H1 (cell line): ENCODE measurements at regions not wholly inside any gene's neighbourhood (a gene's known extent, or its start where the extent isn't known, plus 50 kb on each side); places are given as distances from the start of the nearest gene placed in this dataset.

Experiments
- CTCF ChIA-PET: fragments of 300-600 bp; sonication (Branson Sonifier 250); formaldehyde crosslinking; loops from one replicate; lab custom pipeline; 2021; ENCODE audit not compliant: partially characterized antibody; lab: Charles Lee
- POLR2A ChIA-PET: fragments of 300-600 bp; sonication (Branson Sonifier 250); formaldehyde crosslinking; loops from one replicate; lab custom pipeline; 2021; ENCODE audit warnings: inconsistent platforms; ENCODE audit not compliant: partially characterized antibody; lab: Charles Lee
- DNase-seq, 2 experiments: peaks; one replicate each; pipeline versions ENCODE4 v3.0.0 to v3.0.0-alpha.2; 2010 to 2022; ENCODE audit warnings: low spot score in 2 of 2, low read depth in 1 of 2, mixed read lengths in 1 of 2
- FAIRE-seq: peaks from 2 replicates; lab custom pipeline; 2011; peaks lifted over from hg19 to GRCh38; lab: Jason Lieb, UNC
- H2AFZ ChIP-seq: 2 replicates; pipeline ENCODE4 v1.8.1; 2012; ENCODE audit warnings: low read length, inconsistent platforms
- H2AK5ac ChIP-seq: 2 replicates; pipeline ENCODE4 v1.6.1; 2013; ENCODE audit warnings: low read depth, low read length
- H2BK120ac ChIP-seq: replicated peaks from 2 replicates; pipeline ENCODE3; 2013; ENCODE audit warnings: low read depth, low read length, inconsistent platforms
- H2BK12ac ChIP-seq: 2 replicates; pipeline ENCODE4 v1.6.1; 2013; ENCODE audit warnings: low read depth, low read length
- H2BK15ac ChIP-seq: 2 replicates; pipeline ENCODE4 v1.6.1; 2013; ENCODE audit warnings: low read length
- H2BK20ac ChIP-seq: 2 replicates; pipeline ENCODE4 v1.6.1; 2013; ENCODE audit warnings: low read length
- H2BK5ac ChIP-seq: 2 replicates; pipeline ENCODE4 v1.6.1; 2013; ENCODE audit warnings: low read depth, low read length
- H3K14ac ChIP-seq: 2 replicates; pipeline ENCODE4 v1.6.1; 2013; ENCODE audit warnings: inconsistent platforms; ENCODE audit not compliant: insufficient read length
- H3K18ac ChIP-seq: 2 replicates; pipeline ENCODE4 v1.6.1; 2013; ENCODE audit warnings: low read length; ENCODE audit errors: extremely low read depth
- H3K23ac ChIP-seq: 2 replicates; pipeline ENCODE4 v1.6.1; 2013; ENCODE audit warnings: inconsistent platforms; ENCODE audit not compliant: insufficient read length
- H3K23me2 ChIP-seq: 2 replicates; pipeline ENCODE4 v1.6.1; 2013; ENCODE audit warnings: low read depth, low read length
- H3K27ac ChIP-seq: 2 replicates; pipeline ENCODE4 v1.6.1; 2011; ENCODE audit warnings: low read depth, low read length, inconsistent platforms
- H3K27me3 ChIP-seq, 4 experiments: replicated peaks in 1 of 4; 1 replicate in 1 of 4; 2 replicates in 3 of 4; pipeline versions ENCODE4 v1.6.1 to v1.8.1; 2011 to 2013; ENCODE audit warnings: low read length in 3 of 4, mild to moderate bottlenecking in 3 of 4, inconsistent platforms in 2 of 4, mixed read lengths in 2 of 4, moderate library complexity in 1 of 4; ENCODE audit not compliant: control insufficient read depth in 3 of 4, insufficient read depth in 3 of 4; ENCODE audit errors: extremely low read depth in 1 of 4
- H3K36me3 ChIP-seq, 4 experiments: 2 replicates each; pipeline versions ENCODE4 v1.6.1 to v1.8.1; 2011 to 2013; ENCODE audit warnings: mild to moderate bottlenecking in 4 of 4, low read length in 3 of 4, moderate library complexity in 2 of 4, control low read depth in 1 of 4, inconsistent platforms in 1 of 4; ENCODE audit not compliant: insufficient read depth in 4 of 4, control insufficient read depth in 2 of 4
- H3K4ac ChIP-seq: replicated peaks from 2 replicates; pipeline ENCODE3; 2013; ENCODE audit warnings: low read length, low read depth, mixed read lengths, inconsistent platforms; ENCODE audit not compliant: insufficient read length
- H3K4me1 ChIP-seq, 4 experiments: replicated peaks in 1 of 4; 1 replicate in 1 of 4; 2 replicates in 3 of 4; pipeline versions ENCODE4 v1.6.1 to v1.8.1; 2011 to 2013; ENCODE audit warnings: low read length in 3 of 4, inconsistent platforms in 2 of 4, mixed read lengths in 1 of 4; ENCODE audit not compliant: insufficient read depth in 4 of 4, control insufficient read depth in 3 of 4
- H3K4me2 ChIP-seq, 2 experiments: 2 replicates each; pipeline versions ENCODE4 v1.6.1 to v1.8.1; 2011 to 2013; ENCODE audit warnings: low read depth in 2 of 2, low read length in 2 of 2, control low read depth in 1 of 2, inconsistent platforms in 1 of 2, mild to moderate bottlenecking in 1 of 2; ENCODE audit not compliant: insufficient read depth in 1 of 2
- H3K4me3 ChIP-seq, 4 experiments: fragments of 200-600, 300-600 bp in 1 of 4; sonication (generic), shearing (Covaris generic), sonication (Bioruptor Twin) in 1 of 4; 2 replicates each; pipeline versions ENCODE4 v1.5.1 to v1.8.1; 2011 to 2016; ENCODE audit warnings: low read length in 4 of 4, low read depth in 3 of 4, control low read depth in 2 of 4, inconsistent platforms in 2 of 4, mild to moderate bottlenecking in 2 of 4, mixed read lengths in 1 of 4, moderate library complexity in 1 of 4; ENCODE audit not compliant: insufficient read depth in 2 of 4; ENCODE audit errors: extremely low read depth in 1 of 4
- H3K56ac ChIP-seq: replicated peaks from 2 replicates; pipeline ENCODE3; 2013; ENCODE audit warnings: low read depth, mild to moderate bottlenecking, mixed read lengths, low read length, inconsistent platforms; ENCODE audit not compliant: insufficient read length
- H3K79me1 ChIP-seq: 2 replicates; pipeline ENCODE4 v1.6.1; 2013; ENCODE audit warnings: low read depth, low read length, control low read depth
- H3K79me2 ChIP-seq, 2 experiments: 2 replicates each; pipeline versions ENCODE4 v1.6.1 to v1.8.1; 2012 to 2013; ENCODE audit warnings: low read length in 2 of 2, mild to moderate bottlenecking in 2 of 2, inconsistent platforms in 1 of 2; ENCODE audit not compliant: insufficient read depth in 2 of 2, control insufficient read depth in 1 of 2
- H3K9ac ChIP-seq, 4 experiments: replicated peaks in 1 of 4; 1 replicate in 1 of 4; 2 replicates in 3 of 4; pipeline versions ENCODE4 v1.6.1 to v1.8.1; 2011 to 2013; ENCODE audit warnings: low read depth in 3 of 4, low read length in 3 of 4, control low read depth in 2 of 4, mild to moderate bottlenecking in 2 of 4, moderate library complexity in 2 of 4, inconsistent platforms in 1 of 4; ENCODE audit errors: extremely low read depth in 1 of 4
- H3K9me3 ChIP-seq, 2 experiments: 2 replicates each; pipeline versions ENCODE4 v1.6.1 to v1.8.1; 2012 to 2013; ENCODE audit warnings: mild to moderate bottlenecking in 2 of 2, moderate library complexity in 2 of 2, control low read depth in 1 of 2, inconsistent platforms in 1 of 2, low read depth in 1 of 2, low read length in 1 of 2, mixed read lengths in 1 of 2; ENCODE audit not compliant: insufficient read depth in 2 of 2
- H4K20me1 ChIP-seq, 2 experiments: replicated peaks in 1 of 2; 2 replicates each; pipeline versions ENCODE3 to v1.8.1; 2011 to 2013; ENCODE audit warnings: inconsistent platforms in 2 of 2, low read length in 2 of 2, mild to moderate bottlenecking in 1 of 2; ENCODE audit not compliant: insufficient read depth in 2 of 2, control insufficient read depth in 1 of 2
- H4K5ac ChIP-seq: 2 replicates; pipeline ENCODE4 v1.6.1; 2013; ENCODE audit warnings: low read length, low read depth, mixed read lengths, inconsistent platforms; ENCODE audit not compliant: insufficient read length
- H4K8ac ChIP-seq: 2 replicates; pipeline ENCODE4 v1.8.0; 2013; ENCODE audit warnings: mild to moderate bottlenecking, moderate library complexity, low read length, inconsistent platforms; ENCODE audit not compliant: insufficient read depth; ENCODE audit errors: extremely low read depth
- H4K91ac ChIP-seq: replicated peaks from 2 replicates; pipeline ENCODE3; 2013; ENCODE audit warnings: low read length, mixed read lengths, inconsistent platforms; ENCODE audit not compliant: insufficient read length
- ATF2 ChIP-seq: IDR thresholded peaks from 2 replicates; pipeline ENCODE4 v1.6.1; 2012; ENCODE audit warnings: low read length, inconsistent platforms
- BACH1 ChIP-seq: IDR thresholded peaks from 2 replicates; pipeline ENCODE4 v1.6.1; 2012; ENCODE audit warnings: low read length, improper control_type of control experiment
- CREB1 ChIP-seq: IDR thresholded peaks from 2 replicates; pipeline ENCODE4 v1.6.1; 2012; ENCODE audit warnings: inconsistent platforms
- RFX5 ChIP-seq: IDR thresholded peaks from 2 replicates; pipeline ENCODE4 v1.6.1; 2011; ENCODE audit warnings: low read depth, low read length, improper control_type of control experiment, borderline replicate concordance
- RNF2 ChIP-seq: fragments of 200-900, 300-1000 bp; sonication (generic); IDR thresholded peaks from 2 replicates; pipeline ENCODE4 v1.7.1; 2016; ENCODE audit warnings: borderline replicate concordance, low read depth, mild to moderate bottlenecking, antibody characterized with exemption, low read length; ENCODE audit not compliant: poor library complexity, severe bottlenecking; ENCODE audit errors: missing control alignments
- SP2 ChIP-seq: IDR thresholded peaks from 2 replicates; pipeline ENCODE4 v1.6.1; 2012; ENCODE audit warnings: mild to moderate bottlenecking, low read length, inconsistent platforms
- SP4 ChIP-seq: IDR thresholded peaks from 2 replicates; pipeline ENCODE4 v1.6.1; 2012; ENCODE audit warnings: low read length, inconsistent platforms
- SUZ12 ChIP-seq: fragments of 200-600 bp; sonication (generic); IDR thresholded peaks from 2 replicates; pipeline ENCODE4 v1.6.1; 2012; ENCODE audit warnings: mild to moderate bottlenecking, inconsistent platforms, low read length, moderate library complexity, mixed read lengths
- TEAD4 ChIP-seq: IDR thresholded peaks from 2 replicates; pipeline ENCODE4 v1.6.1; 2012; ENCODE audit warnings: low read depth, low read length, inconsistent platforms, mixed read lengths
- ZNF274 ChIP-seq: IDR thresholded peaks from 2 replicates; pipeline ENCODE4 v1.7.0; 2012; ENCODE audit warnings: low read length, borderline replicate concordance; ENCODE audit errors: extremely low read depth
- WGBS, 2 experiments: shearing (Covaris generic) in 1 of 2; methylation state at CpG; one replicate each; pipeline versions ENCODE4 v1.1.6 to v1.1.7; 2013 to 2015; ENCODE audit warnings: low lambda C conversion rate in 2 of 2, mixed read lengths in 2 of 2, inconsistent platforms in 1 of 2, low coverage in 1 of 2, missing lambda C conversion rate in 1 of 2; ENCODE audit not compliant: insufficient replicate concordance in 2 of 2, insufficient coverage in 1 of 2, insufficient read length in 1 of 2; ENCODE audit errors: extremely low coverage in 1 of 2, missing lambda C conversion rate in 1 of 2; 5-methylcytosine and 5-hydroxymethylcytosine counted together

GRCh38 chr9:119810645-119811429 lies 441.6 kb upstream of the BRINP1 start:
- Histone ChIP-seq H3K27me3 (no peaks in the 10 kb centered on the region), H2BK12ac (peak overlapping the region; percentile 77; the same call in 1 of the 2 replicates), H3K9me3 (no peaks in the 10 kb centered on the region)
- TF ChIP-seq RFX5 (no peak), TEAD4 (no peak), ATF2 (no peak), BACH1 (no peak), SP4 (no peak), CREB1 (no peak), ZNF274 (no peak), SP2 (no peak), SUZ12 (no peak), RNF2 (no peak)
- TF ChIP-seq, all 59 proteins: peak for 0
- Histone ChIP-seq H3K4me1 (peaks cover 0 to 4% (median 0%) of the 10 kb centered on the region in 4 experiments; a peak in 1 of 7 replicates), H3K14ac (no peak overlapping the region), H3K4me3 (no peak overlapping the region), H3K23ac (no peak overlapping the region), H4K91ac (no peak overlapping the region), H3K18ac (no peak overlapping the region), H3K79me1 (no peaks in the 10 kb centered on the region), H2BK5ac (no peak overlapping the region), H4K8ac (no peak overlapping the region), H3K9ac (no peak overlapping the region), H2BK15ac (no peak overlapping the region), H4K5ac (no peak overlapping the region), H3K4ac (no peak overlapping the region), H2BK120ac (no peak overlapping the region), H3K4me2 (no peak overlapping the region), H3K27ac (no peak overlapping the region), H3K36me3 (no peaks in the 10 kb centered on the region), H2AFZ (no peak overlapping the region), H2BK20ac (no peak overlapping the region), H4K20me1 (no peaks in the 10 kb centered on the region), H3K79me2 (no peaks in the 10 kb centered on the region), H3K23me2 (no peaks in the 10 kb centered on the region; the same call in 1 of the 2 replicates), H2AK5ac (no peak overlapping the region), H3K56ac (no peak overlapping the region)
- CTCF ChIA-PET, result interaction anchor here (1.2 kb wide), 1 partner anchor 143 kb away, joined by 3 read pairs; no protein-coding TSS in a partner anchor
- 90% methylated on average over 9 of the region's 9 CpGs; no CpG with 5 or more reads in 1 of the 2 experiments for WGBS, 2 experiments
- POLR2A ChIA-PET, result no interaction called here
- FAIRE-seq (no peak), DNase-seq (no peak)
